ENCODE measurements at regions not wholly inside any gene's neighbourhood (a gene's known extent, or its start where the extent isn't known, plus 50 kb on each side); places are given as distances from the start of the nearest gene placed in this dataset.

GRCh38 chr5:39948867-39949468 is 524.2 kb upstream of the DAB2 start:
- POLR2A ChIA-PET: no interaction called here
- CTCF ChIA-PET: interaction anchor here (0.6 to 1.8 kb wide), 5 partner anchors 11 to 740 kb away, joined by 3 to 8 read pairs (median 4); no protein-coding TSS in a partner anchor
- TF ChIP-seq LEF1 (IDR thresholded peaks at IDR 0.05; ENCODE audit: borderline replicate concordance) (no peak), L3MBTL2 (conservative IDR thresholded peaks at IDR 0.05) (no peak), SP1 (IDR thresholded peaks at IDR 0.05) (no peak), SUZ12 (IDR thresholded peaks at IDR 0.05) (no peak)
- DNase-seq (ENCODE audit: extremely low spot score): peak; percentile 45

DNA sequence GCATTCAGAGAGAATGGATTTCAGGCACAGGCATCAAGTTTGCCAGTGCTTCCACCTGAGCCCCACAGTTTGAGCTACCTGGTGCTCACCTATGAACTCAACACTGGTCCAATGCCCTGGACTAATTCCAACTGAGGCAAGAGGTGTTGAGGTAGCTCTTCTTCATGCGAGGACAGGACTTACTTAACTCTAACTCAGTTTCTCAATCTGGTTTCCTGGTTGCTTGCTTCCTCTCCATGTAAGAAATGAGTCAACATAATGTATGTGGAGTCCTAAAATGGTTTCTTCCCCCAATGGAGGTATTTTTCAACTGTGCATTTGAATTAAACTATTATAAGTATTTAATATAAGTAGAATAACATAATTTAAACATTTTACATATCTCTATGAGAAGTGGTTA is 523.6 kb upstream of the DAB2 start:
- CTCF ChIA-PET: interaction anchor here (1.4 to 1.8 kb wide), 3 partner anchors 10 to 741 kb away, joined by 4 to 8 read pairs (median 6); no protein-coding TSS in a partner anchor
- TF ChIP-seq HDGF (IDR thresholded peaks at IDR 0.05; ENCODE audit: borderline replicate concordance) (no peak), FOXA1 (IDR thresholded peaks at IDR 0.05) (no peak), FOXK2 (IDR thresholded peaks at IDR 0.05) (no peak), ELF4 (IDR thresholded peaks at IDR 0.05) (no peak), TARDBP (IDR thresholded peaks at IDR 0.05) (no peak), NFRKB (IDR thresholded peaks at IDR 0.05) (no peak), SUZ12 (IDR thresholded peaks at IDR 0.05) (no peak), L3MBTL2 (conservative IDR thresholded peaks at IDR 0.05) (no peak), PKNOX1 (IDR thresholded peaks at IDR 0.05) (no peak)
- no peak for DNase-seq (ENCODE audit: extremely low spot score)
- POLR2A ChIA-PET: no interaction called here

GRCh38 chr5:39947657-39948056 is 522.9 kb upstream of the DAB2 start:
- ChIA-PET POLR2A (no interaction called here), CTCF (interaction anchor here (1.8 kb wide), 1 partner anchor 742 kb away, joined by 8 read pairs; no protein-coding TSS in a partner anchor)
- TF ChIP-seq PKNOX1 (IDR thresholded peaks at IDR 0.05) (no peak), HDGF (IDR thresholded peaks at IDR 0.05; ENCODE audit: borderline replicate concordance) (no peak)
- DNase-seq (ENCODE audit: extremely low spot score): no peak

- TF ChIP-seq CTBP1 (IDR thresholded peaks at IDR 0.05; ENCODE audit: borderline replicate concordance): no peak
- TF ChIP-seq NFRKB (IDR thresholded peaks at IDR 0.05): no peak
- TF ChIP-seq HDGF (IDR thresholded peaks at IDR 0.05; ENCODE audit: borderline replicate concordance): no peak
- TF ChIP-seq FOXK2 (IDR thresholded peaks at IDR 0.05): no peak
- no peak for TF ChIP-seq FOXM1 (IDR thresholded peaks at IDR 0.05; ENCODE audit: borderline replicate concordance)
- no peak for TF ChIP-seq FOXA1 (IDR thresholded peaks at IDR 0.05)
- no peak for TF ChIP-seq LEF1 (IDR thresholded peaks at IDR 0.05; ENCODE audit: borderline replicate concordance)
- CTCF ChIA-PET: no interaction called here
- POLR2A ChIA-PET: no interaction called here
- DNase-seq (ENCODE audit: extremely low spot score): no peak
Measured at GRCh38 chr5:39946356-39947045, 521.7 kb upstream of the DAB2 start.

- no peak for DNase-seq (ENCODE audit: extremely low spot score)
- CTCF ChIA-PET: no interaction called here
- POLR2A ChIA-PET: no interaction called here
- TF ChIP-seq ELF4 (IDR thresholded peaks at IDR 0.05): no peak
- TF ChIP-seq FOXK2 (IDR thresholded peaks at IDR 0.05): no peak
- no peak for TF ChIP-seq HDGF (IDR thresholded peaks at IDR 0.05; ENCODE audit: borderline replicate concordance)
- TF ChIP-seq FOXM1 (IDR thresholded peaks at IDR 0.05; ENCODE audit: borderline replicate concordance): no peak
- TF ChIP-seq CTBP1 (IDR thresholded peaks at IDR 0.05; ENCODE audit: borderline replicate concordance): no peak
- no peak for TF ChIP-seq SP1 (IDR thresholded peaks at IDR 0.05)
- no peak for TF ChIP-seq SUZ12 (IDR thresholded peaks at IDR 0.05)
- TF ChIP-seq FOXA1 (IDR thresholded peaks at IDR 0.05): no peak
Measured at GRCh38 chr5:39945870-39946269, 521.1 kb upstream of the DAB2 start.

- ChIA-PET CTCF (no interaction called here), POLR2A (no interaction called here)
- TF ChIP-seq NFRKB (IDR thresholded peaks at IDR 0.05) (no peak), ZNF384 (IDR thresholded peaks at IDR 0.05) (no peak), SP1 (IDR thresholded peaks at IDR 0.05) (no peak), LEF1 (IDR thresholded peaks at IDR 0.05; ENCODE audit: borderline replicate concordance) (no peak), FOXA1 (IDR thresholded peaks at IDR 0.05) (no peak), ELF4 (IDR thresholded peaks at IDR 0.05) (no peak), SUZ12 (IDR thresholded peaks at IDR 0.05) (no peak), L3MBTL2 (conservative IDR thresholded peaks at IDR 0.05) (no peak), PKNOX1 (IDR thresholded peaks at IDR 0.05) (no peak), FOXK2 (IDR thresholded peaks at IDR 0.05) (no peak), CTBP1 (IDR thresholded peaks at IDR 0.05; ENCODE audit: borderline replicate concordance) (no peak)
Measured at GRCh38 chr5:39943811-39944210, 519.0 kb upstream of the DAB2 start.

GRCh38 chr5:39942606-39943005 is 517.8 kb upstream of the DAB2 start:
- DNase-seq (ENCODE audit: extremely low spot score): no peak
- ChIA-PET CTCF (interaction anchor here (0.7 kb wide), 1 partner anchor 33 kb away, joined by 5 read pairs; no protein-coding TSS in a partner anchor), POLR2A (no interaction called here)
- TF ChIP-seq SUZ12 (IDR thresholded peaks at IDR 0.05) (no peak), FOXA1 (IDR thresholded peaks at IDR 0.05) (no peak), ELF4 (IDR thresholded peaks at IDR 0.05) (no peak), FOXM1 (IDR thresholded peaks at IDR 0.05; ENCODE audit: borderline replicate concordance) (no peak), LEF1 (IDR thresholded peaks at IDR 0.05; ENCODE audit: borderline replicate concordance) (no peak), ZNF384 (IDR thresholded peaks at IDR 0.05) (no peak)

More at GRCh38 chr5:39943811-39944210, 519.0 kb upstream of the DAB2 start:
- DNase-seq (ENCODE audit: extremely low spot score): no peak
